Dermis microvascular lymphatic vessel endothelial cell (primary cell): ENCODE measurements at regions not wholly inside any gene's neighbourhood (a gene's known extent, or its start where the extent isn't known, plus 50 kb on each side); places are given as distances from the start of the nearest gene placed in this dataset.
A peak's percentile ranks its signal among the peaks of the same experiment; 100 is the strongest.
"Not testable (repeated sequence)": the region's sequence is repeated elsewhere in the genome, so short reads cannot be mapped to it uniquely, and the experiment has no call there.

Experiments used
- DNase-seq, 2 donors: peaks; one replicate each; pipeline versions ENCODE4 v3.0.0 to v3.0.0-alpha.2; 2010; ENCODE audit warnings: low read depth in 2 of 2

GRCh38 chr9:63812822-63813221 is 1472.2 kb downstream of the FOXD4L5 start:
- not testable (repeated sequence) for DNase-seq

- not testable (repeated sequence) for DNase-seq
These were observed 1480.8 kb downstream of the FOXD4L5 start for GRCh38 chr9:63804205-63804604.

GRCh38 chr9:63794081-63794685 is 1490.8 kb downstream of the FOXD4L5 start:
- not testable (repeated sequence) for DNase-seq

GRCh38 chr9:63787454-63787853 is 1497.6 kb downstream of the FOXD4L5 start:
- not testable (repeated sequence) for DNase-seq

- not testable (repeated sequence) for DNase-seq
These were observed 1500.0 kb downstream of the FOXD4L5 start for GRCh38 chr9:63785059-63785458.

- DNase-seq = not testable (repeated sequence)
These were observed 1500.6 kb downstream of the FOXD4L5 start for GRCh38 chr9:63784421-63784820.

GRCh38 chr9:63781817-63782439 is 1503.1 kb downstream of the FOXD4L5 start:
- not testable (repeated sequence) for DNase-seq

GRCh38 chr9:63781390-63781789 is 1503.6 kb downstream of the FOXD4L5 start:
- DNase-seq = peak in 1 of 2 donors; percentile 1

- DNase-seq = not testable (repeated sequence)
These were observed 1508.8 kb downstream of the FOXD4L5 start for GRCh38 chr9:63776220-63776619.

GRCh38 chr9:63775092-63775426 is 1510.0 kb downstream of the FOXD4L5 start:
- not testable (repeated sequence) for DNase-seq

GRCh38 chr9:63774369-63775091 is 1510.5 kb downstream of the FOXD4L5 start:
- not testable (repeated sequence) for DNase-seq

- DNase-seq = not testable (repeated sequence)
These were observed 1522.8 kb downstream of the FOXD4L5 start for GRCh38 chr9:63762230-63762629.

- not testable (repeated sequence) for DNase-seq
These were observed 1556.0 kb downstream of the FOXD4L5 start for GRCh38 chr9:63729021-63729420.

GRCh38 chr9:63728287-63728686 is 1556.7 kb downstream of the FOXD4L5 start:
- no peak for DNase-seq

GRCh38 chr9:63708285-63708684 is 1576.7 kb downstream of the FOXD4L5 start:
- DNase-seq = not testable (repeated sequence)

GRCh38 chr9:63704456-63704855 is 1580.6 kb downstream of the FOXD4L5 start:
- not testable (repeated sequence) for DNase-seq

GRCh38 chr9:63703670-63704069 is 1581.3 kb downstream of the FOXD4L5 start:
- peak; percentile 6 to 41 for DNase-seq

- not testable (repeated sequence) for DNase-seq
These were observed 1581.8 kb downstream of the FOXD4L5 start for GRCh38 chr9:63703138-63703665.
